ENCODE measurements at regions not wholly inside any gene's neighbourhood (a gene's known extent, or its start where the extent isn't known, plus 50 kb on each side); places are given as distances from the start of the nearest gene placed in this dataset.

DNA sequence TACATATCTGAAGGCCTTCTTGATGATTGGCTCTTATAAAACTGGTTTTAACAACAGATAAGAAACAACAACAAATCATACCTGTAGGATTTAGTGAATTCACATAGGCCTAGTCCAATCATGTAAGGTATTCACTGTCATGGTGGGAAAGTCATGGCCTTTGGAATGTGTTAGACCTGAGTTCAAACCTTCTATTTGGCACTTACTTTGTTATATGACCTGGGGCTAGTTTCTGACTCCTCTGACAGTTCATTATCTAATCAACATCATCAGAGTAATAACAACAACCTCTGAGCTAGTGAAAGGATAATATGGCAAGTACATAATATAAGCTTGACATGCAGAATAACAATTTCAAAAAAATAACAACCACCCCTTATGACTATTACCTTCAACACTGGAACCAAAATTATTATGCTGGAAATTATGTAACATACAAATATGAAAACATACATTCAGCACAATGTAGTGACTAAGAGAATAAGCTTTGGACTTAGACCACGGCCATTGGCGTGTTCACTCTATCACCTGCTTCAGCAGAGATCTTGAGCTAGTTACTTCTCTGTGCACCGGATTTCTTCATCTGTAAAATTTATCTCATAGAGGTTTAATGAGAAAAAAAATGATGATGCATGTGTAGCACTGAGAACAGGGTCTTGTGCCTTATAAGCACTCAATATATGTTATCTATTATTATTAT is 597.6 kb downstream of the LMO4 start:
- WGBS, 3 donors = 39 to 83% (median 69%) methylated on average over 3 of the region's 3 CpGs
- DNase-seq = peak; percentile 64 to 73

DNA sequence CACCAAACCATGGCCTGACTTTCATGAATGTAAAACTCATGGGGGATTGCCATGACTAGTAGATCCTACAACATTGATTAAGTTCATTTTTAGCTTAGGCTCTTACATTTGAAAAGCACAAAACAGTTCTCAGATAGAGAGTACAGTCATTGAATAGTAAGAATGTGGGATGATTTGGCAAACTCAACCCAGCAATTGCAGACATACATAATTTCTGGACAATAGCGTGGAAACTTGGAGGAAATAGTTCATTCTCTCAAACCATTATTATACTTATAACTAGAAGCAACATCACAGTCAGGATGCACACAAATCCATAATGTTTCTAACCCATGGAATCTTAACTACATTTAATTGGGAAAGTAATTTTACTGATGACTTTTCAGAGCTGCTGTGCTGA is 598.2 kb downstream of the LMO4 start:
- WGBS, 3 donors = 78 to 95% (median 91%) methylated on average over 1 of the region's 1 CpG
- no peaks in the 10 kb centered on the region for H3K27me3 ChIP-seq (ENCODE audit: control insufficient read depth in 3 of 3, insufficient read depth in 3 of 3, low read length in 3 of 3)
- no peak overlapping the region for H3K4me3 ChIP-seq (ENCODE audit: low read depth in 1 of 3, low read length in 3 of 3)
- no peaks in the 10 kb centered on the region for H3K36me3 ChIP-seq (ENCODE audit: control insufficient read depth in 3 of 3, insufficient read depth in 2 of 3, low read depth in 1 of 3, low read length in 3 of 3)
- DNase-seq = no peak
- H3K27ac ChIP-seq (ENCODE audit: low read depth in 1 of 3, low read length in 2 of 3) = peak overlapping the region in 2 of 3 donors; percentile 17 to 32
- H3K4me1 ChIP-seq (ENCODE audit: control insufficient read depth in 3 of 3, insufficient read depth in 2 of 3, low read depth in 1 of 3, low read length in 2 of 3) = peaks cover 2 to 31% (median 2%) of the 10 kb centered on the region in 3 donors
- no peaks in the 10 kb centered on the region for H3K9me3 ChIP-seq (ENCODE audit: control insufficient read depth in 2 of 2, insufficient read depth in 1 of 2, low read depth in 1 of 2, low read length in 1 of 2)
- FAIRE-seq = no peak

More for the DNA sequence above, 597.6 kb downstream of the LMO4 start:
- Histone ChIP-seq H3K36me3 (ENCODE audit: control insufficient read depth in 3 of 3, insufficient read depth in 2 of 3, low read depth in 1 of 3, low read length in 3 of 3) (no peaks in the 10 kb centered on the region), H3K27ac (ENCODE audit: low read depth in 1 of 3, low read length in 2 of 3) (peak overlapping the region in 1 of 3 donors; percentile 39), H3K4me1 (ENCODE audit: control insufficient read depth in 3 of 3, insufficient read depth in 2 of 3, low read depth in 1 of 3, low read length in 2 of 3) (peaks cover 2 to 31% (median 2%) of the 10 kb centered on the region in 3 donors), H3K27me3 (ENCODE audit: control insufficient read depth in 3 of 3, insufficient read depth in 3 of 3, low read length in 3 of 3) (no peaks in the 10 kb centered on the region), H3K4me3 (ENCODE audit: low read depth in 1 of 3, low read length in 3 of 3) (no peak overlapping the region), H3K9me3 (ENCODE audit: control insufficient read depth in 2 of 2, insufficient read depth in 1 of 2, low read depth in 1 of 2, low read length in 1 of 2) (no peaks in the 10 kb centered on the region)
- no peak for FAIRE-seq

DNA sequence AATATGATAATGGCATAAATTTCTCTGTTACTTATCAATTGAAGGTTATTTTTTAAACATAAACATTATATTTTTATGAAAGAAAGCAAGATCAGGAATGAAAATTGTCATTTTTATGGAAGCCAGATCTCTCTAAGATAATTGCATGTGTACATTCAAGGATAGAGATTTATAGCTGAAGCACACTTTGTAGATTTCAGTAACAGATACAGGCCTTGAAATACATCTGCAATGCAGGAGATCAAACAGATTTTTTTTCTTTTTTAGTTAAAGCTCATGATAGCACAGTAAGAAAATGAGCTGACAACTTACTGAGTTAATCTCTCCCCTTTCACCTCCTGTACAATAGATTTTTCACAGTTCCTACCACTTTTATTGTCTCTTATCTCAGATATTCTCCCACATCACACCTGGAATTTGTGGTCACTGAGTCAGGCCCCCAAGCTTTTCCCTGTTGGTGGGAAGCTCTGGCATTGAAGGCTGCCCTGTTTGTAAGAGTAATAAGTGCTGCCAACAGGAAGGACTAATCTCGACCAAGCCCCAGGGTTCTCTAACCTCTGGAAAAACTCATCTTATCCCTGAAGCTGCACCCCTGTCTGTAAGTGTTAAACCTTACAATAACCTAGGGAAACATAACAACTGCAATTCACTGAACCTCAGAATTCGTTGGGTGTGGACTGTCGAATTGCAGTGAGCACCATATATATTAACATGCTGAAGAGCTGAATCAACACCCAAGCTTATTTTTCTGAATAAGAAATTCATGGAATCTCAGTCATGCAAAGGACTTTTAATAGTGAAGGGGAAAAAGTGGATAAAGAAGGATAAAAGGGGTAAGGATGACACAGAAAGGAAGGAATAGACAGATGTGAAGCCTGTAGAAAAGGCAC is 599.0 kb downstream of the LMO4 start:
- Histone ChIP-seq H3K4me3 (ENCODE audit: low read depth in 1 of 3, low read length in 3 of 3) (no peak overlapping the region), H3K27ac (ENCODE audit: low read depth in 1 of 3, low read length in 2 of 3) (peak overlapping the region in 1 of 3 donors; percentile 49), H3K9me3 (ENCODE audit: control insufficient read depth in 2 of 2, insufficient read depth in 1 of 2, low read depth in 1 of 2, low read length in 1 of 2) (no peaks in the 10 kb centered on the region), H3K27me3 (ENCODE audit: control insufficient read depth in 3 of 3, insufficient read depth in 3 of 3, low read length in 3 of 3) (no peaks in the 10 kb centered on the region), H3K4me1 (ENCODE audit: control insufficient read depth in 3 of 3, insufficient read depth in 2 of 3, low read depth in 1 of 3, low read length in 2 of 3) (peaks cover 2 to 31% (median 2%) of the 10 kb centered on the region in 3 donors), H3K36me3 (ENCODE audit: control insufficient read depth in 3 of 3, insufficient read depth in 2 of 3, low read depth in 1 of 3, low read length in 3 of 3) (no peaks in the 10 kb centered on the region)
- DNase-seq (peak in 1 of 2 donors; percentile 12), FAIRE-seq (no peak)
- 38 to 65% (median 54%) methylated on average over 3 of the region's 3 CpGs for WGBS, 3 donors

DNA sequence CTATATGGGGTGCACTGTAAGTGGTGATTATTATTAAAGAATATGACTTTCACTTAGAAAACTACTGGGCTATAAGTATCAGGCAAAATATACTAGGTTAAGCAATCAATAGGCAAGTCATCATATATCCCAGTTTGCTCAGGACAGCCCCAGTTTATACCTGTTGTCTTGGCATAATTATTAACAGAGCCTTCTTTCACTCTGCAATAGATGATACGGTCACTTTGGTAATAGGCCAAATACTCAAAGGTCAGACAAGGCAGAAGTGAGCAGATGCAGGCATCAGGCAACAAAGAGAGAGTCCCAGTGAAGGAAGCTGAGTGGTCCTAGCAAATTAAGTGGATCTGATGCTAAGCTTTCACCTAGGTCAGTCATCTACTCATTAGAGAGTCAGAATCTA is 599.9 kb downstream of the LMO4 start:
- peak overlapping the region in 1 of 3 donors; percentile 49 for H3K27ac ChIP-seq (ENCODE audit: low read depth in 1 of 3, low read length in 2 of 3)
- no peaks in the 10 kb centered on the region for H3K27me3 ChIP-seq (ENCODE audit: control insufficient read depth in 3 of 3, insufficient read depth in 3 of 3, low read length in 3 of 3)
- H3K4me3 ChIP-seq (ENCODE audit: low read depth in 1 of 3, low read length in 3 of 3) = no peak overlapping the region
- H3K36me3 ChIP-seq (ENCODE audit: control insufficient read depth in 3 of 3, insufficient read depth in 2 of 3, low read depth in 1 of 3, low read length in 3 of 3) = no peaks in the 10 kb centered on the region
- FAIRE-seq (no peak), DNase-seq (peak; percentile 73 to 90)
- no peaks in the 10 kb centered on the region for H3K9me3 ChIP-seq (ENCODE audit: control insufficient read depth in 2 of 2, insufficient read depth in 1 of 2, low read depth in 1 of 2, low read length in 1 of 2)
- 13 to 45% (median 22%) methylated on average over 1 of the region's 1 CpG for WGBS, 3 donors
- peaks cover 2 to 31% (median 2%) of the 10 kb centered on the region in 3 donors for H3K4me1 ChIP-seq (ENCODE audit: control insufficient read depth in 3 of 3, insufficient read depth in 2 of 3, low read depth in 1 of 3, low read length in 2 of 3)

DNA sequence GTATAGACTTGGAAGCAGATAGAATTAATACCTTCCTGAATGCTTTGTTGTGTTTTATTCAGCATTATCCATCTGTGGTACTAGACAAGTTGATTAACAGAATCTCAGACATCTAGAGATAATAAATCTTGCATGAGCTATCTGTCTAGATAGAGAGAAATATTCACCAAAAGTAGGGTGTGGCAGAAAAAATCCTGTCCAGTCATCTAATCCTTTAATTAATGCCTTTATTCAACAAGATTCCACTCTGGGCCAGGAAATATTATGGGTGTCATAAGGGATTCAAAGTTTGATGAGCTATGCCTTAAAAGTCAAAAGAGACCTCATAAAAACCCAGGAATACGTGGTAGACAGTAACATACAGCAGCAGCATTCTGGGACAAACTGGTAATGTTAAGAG is 601.2 kb downstream of the LMO4 start:
- Histone ChIP-seq H3K4me3 (ENCODE audit: low read depth in 1 of 3, low read length in 3 of 3) (no peak overlapping the region), H3K27me3 (ENCODE audit: control insufficient read depth in 3 of 3, insufficient read depth in 3 of 3, low read length in 3 of 3) (no peaks in the 10 kb centered on the region), H3K27ac (ENCODE audit: low read depth in 1 of 3, low read length in 2 of 3) (peak overlapping the region in 1 of 3 donors; percentile 24), H3K36me3 (ENCODE audit: control insufficient read depth in 3 of 3, insufficient read depth in 2 of 3, low read depth in 1 of 3, low read length in 3 of 3) (no peaks in the 10 kb centered on the region), H3K9me3 (ENCODE audit: control insufficient read depth in 2 of 2, insufficient read depth in 1 of 2, low read depth in 1 of 2, low read length in 1 of 2) (no peaks in the 10 kb centered on the region), H3K4me1 (ENCODE audit: control insufficient read depth in 3 of 3, insufficient read depth in 2 of 3, low read depth in 1 of 3, low read length in 2 of 3) (peaks cover 2 to 31% (median 2%) of the 10 kb centered on the region in 3 donors)
- WGBS, 3 donors = 68 to 92% (median 81%) methylated on average over 1 of the region's 1 CpG
- no peak for FAIRE-seq
- DNase-seq = no peak

DNA sequence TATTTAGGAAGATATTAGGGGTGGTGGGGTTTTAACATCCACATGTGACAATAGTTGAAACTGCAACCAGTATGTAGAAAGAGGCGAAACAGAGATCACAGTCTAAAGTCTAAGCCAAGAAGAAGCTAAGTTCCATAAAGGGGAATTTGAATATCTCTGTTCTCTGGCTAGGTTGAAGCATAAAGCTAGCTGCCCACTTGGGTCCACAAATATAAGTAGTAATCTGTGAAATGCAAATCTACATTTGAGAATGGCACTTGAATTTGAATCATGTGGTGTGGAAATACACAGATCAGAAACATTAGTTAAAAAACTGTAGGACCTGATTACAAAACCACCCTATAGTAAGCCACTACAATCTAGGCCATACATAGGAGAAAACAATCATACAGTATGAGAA is 602.1 kb downstream of the LMO4 start:
- no peaks in the 10 kb centered on the region for H3K27me3 ChIP-seq (ENCODE audit: control insufficient read depth in 3 of 3, insufficient read depth in 3 of 3, low read length in 3 of 3)
- no peak overlapping the region for H3K4me3 ChIP-seq (ENCODE audit: low read depth in 1 of 3, low read length in 3 of 3)
- H3K4me1 ChIP-seq (ENCODE audit: control insufficient read depth in 3 of 3, insufficient read depth in 2 of 3, low read depth in 1 of 3, low read length in 2 of 3) = peaks cover 0 to 31% (median 2%) of the 10 kb centered on the region in 3 donors
- DNase-seq = peak; percentile 23 to 53
- peak overlapping the region in 1 of 3 donors; percentile 24 for H3K27ac ChIP-seq (ENCODE audit: low read depth in 1 of 3, low read length in 2 of 3)
- WGBS, 3 donors = 54 to 99% (median 73%) methylated on average over 1 of the region's 1 CpG
- no peaks in the 10 kb centered on the region for H3K36me3 ChIP-seq (ENCODE audit: control insufficient read depth in 3 of 3, insufficient read depth in 2 of 3, low read depth in 1 of 3, low read length in 3 of 3)
- H3K9me3 ChIP-seq (ENCODE audit: control insufficient read depth in 2 of 2, insufficient read depth in 1 of 2, low read depth in 1 of 2, low read length in 1 of 2) = no peaks in the 10 kb centered on the region
- no peak for FAIRE-seq

DNA sequence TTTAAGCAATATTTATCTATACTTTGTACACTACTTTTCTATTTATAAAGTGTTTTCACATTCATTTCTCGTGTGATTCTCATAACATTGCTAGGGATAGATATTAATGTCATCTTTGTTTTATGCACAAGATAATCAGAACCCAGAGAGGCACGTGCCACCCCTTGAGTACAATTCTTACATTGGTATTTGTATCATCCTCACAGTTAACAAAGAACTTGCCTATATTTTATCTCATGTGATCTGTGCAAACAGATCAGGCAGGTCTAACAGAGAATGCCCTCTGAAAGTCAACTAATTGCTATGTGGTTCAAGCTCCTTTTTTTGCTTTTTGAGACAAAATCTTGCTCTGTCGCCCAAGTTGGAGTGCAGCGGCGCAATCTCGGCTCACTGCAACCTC is 604.5 kb downstream of the LMO4 start:
- 90 to 92% (median 92%) methylated on average over 6 of the region's 6 CpGs for WGBS, 3 donors
- no peaks in the 10 kb centered on the region for H3K9me3 ChIP-seq (ENCODE audit: control insufficient read depth in 2 of 2, insufficient read depth in 1 of 2, low read depth in 1 of 2, low read length in 1 of 2)
- H3K36me3 ChIP-seq (ENCODE audit: control insufficient read depth in 3 of 3, insufficient read depth in 2 of 3, low read depth in 1 of 3, low read length in 3 of 3) = no peaks in the 10 kb centered on the region
- FAIRE-seq (no peak), DNase-seq (no peak)
- H3K4me1 ChIP-seq (ENCODE audit: control insufficient read depth in 3 of 3, insufficient read depth in 2 of 3, low read depth in 1 of 3, low read length in 2 of 3) = peaks cover 0 to 18% (median 0%) of the 10 kb centered on the region in 3 donors
- no peaks in the 10 kb centered on the region for H3K27me3 ChIP-seq (ENCODE audit: control insufficient read depth in 3 of 3, insufficient read depth in 3 of 3, low read length in 3 of 3)
- no peak overlapping the region for H3K4me3 ChIP-seq (ENCODE audit: low read depth in 1 of 3, low read length in 3 of 3)
- no peak overlapping the region for H3K27ac ChIP-seq (ENCODE audit: low read depth in 1 of 3, low read length in 2 of 3)

DNA sequence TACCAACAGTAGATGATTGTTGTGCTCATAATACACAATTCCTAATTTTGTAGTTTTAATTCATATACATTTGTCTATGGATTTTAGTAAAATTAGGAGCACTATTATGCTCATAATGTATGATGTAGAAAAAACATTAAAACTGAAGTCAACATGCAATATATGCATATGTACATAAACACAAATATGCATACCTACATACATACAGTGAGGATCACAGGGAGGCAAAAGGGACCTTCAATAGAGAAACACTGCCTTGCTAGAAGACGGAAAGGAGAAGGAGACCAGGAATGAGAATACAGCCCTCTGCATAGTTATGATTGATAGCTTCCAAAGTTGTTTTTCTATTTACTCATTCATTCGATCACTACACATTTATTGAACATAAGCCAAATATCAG is 606.5 kb downstream of the LMO4 start:
- H3K27ac ChIP-seq (ENCODE audit: low read depth in 1 of 3, low read length in 2 of 3) = no peak overlapping the region
- 86 to 89% (median 88%) methylated on average over 2 of the region's 2 CpGs for WGBS, 3 donors
- peaks cover 0 to 8% (median 0%) of the 10 kb centered on the region in 3 donors for H3K4me1 ChIP-seq (ENCODE audit: control insufficient read depth in 3 of 3, insufficient read depth in 2 of 3, low read depth in 1 of 3, low read length in 2 of 3)
- no peaks in the 10 kb centered on the region for H3K27me3 ChIP-seq (ENCODE audit: control insufficient read depth in 3 of 3, insufficient read depth in 3 of 3, low read length in 3 of 3)
- DNase-seq (no peak), FAIRE-seq (no peak)
- no peaks in the 10 kb centered on the region for H3K36me3 ChIP-seq (ENCODE audit: control insufficient read depth in 3 of 3, insufficient read depth in 2 of 3, low read depth in 1 of 3, low read length in 3 of 3)
- no peak overlapping the region for H3K4me3 ChIP-seq (ENCODE audit: low read depth in 1 of 3, low read length in 3 of 3)
- H3K9me3 ChIP-seq (ENCODE audit: control insufficient read depth in 2 of 2, insufficient read depth in 1 of 2, low read depth in 1 of 2, low read length in 1 of 2) = no peaks in the 10 kb centered on the region

Measured in small intestine (tissue), 7 donors.